ENCODE measurements at regions not wholly inside any gene's neighbourhood (a gene's known extent, or its start where the extent isn't known, plus 50 kb on each side); places are given as distances from the start of the nearest gene placed in this dataset.
A peak's percentile ranks its signal among the peaks of the same experiment; 100 is the strongest.

DNA sequence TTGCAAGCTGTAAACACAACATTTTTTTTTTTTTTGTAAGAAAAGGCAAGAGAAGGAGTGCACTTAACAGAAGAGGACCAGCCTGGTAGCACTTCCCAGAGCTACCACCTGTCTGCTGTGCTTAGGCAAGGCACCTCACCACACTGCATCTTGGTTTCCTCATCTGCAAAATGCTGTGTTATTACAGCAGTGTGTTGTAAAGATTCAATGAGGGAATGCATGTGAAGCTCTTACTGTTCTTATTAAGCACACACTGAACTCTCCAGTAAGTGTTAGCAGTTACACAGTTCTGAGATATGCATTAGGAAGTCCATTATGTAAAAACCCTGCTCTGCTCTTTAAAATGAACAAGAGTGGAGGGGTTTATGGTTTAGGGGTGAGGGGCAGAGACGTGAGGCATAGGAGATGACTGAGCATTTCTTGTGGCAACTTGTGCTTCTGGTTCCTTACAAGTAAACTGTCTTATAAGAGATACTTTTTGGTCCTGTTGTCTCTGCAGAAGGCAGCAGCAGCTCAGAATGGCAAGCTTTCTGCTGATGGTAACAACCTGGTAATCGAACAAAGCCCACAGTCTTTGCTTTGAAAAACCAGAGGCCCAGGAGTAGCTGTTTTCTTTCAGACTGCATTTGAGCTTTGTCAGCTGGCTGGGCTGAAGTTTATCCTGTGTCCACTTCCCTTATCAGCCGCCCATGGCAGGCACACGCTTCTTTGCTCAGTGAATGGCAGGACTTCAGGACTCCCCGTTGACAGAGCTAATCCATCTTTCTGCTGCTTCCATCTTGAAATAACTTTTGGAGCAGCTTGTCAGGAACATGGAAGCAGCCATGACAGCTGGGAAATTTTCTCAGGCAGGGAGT is 98.8 kb upstream of the BMPER start:
- CTCF ChIA-PET = interaction anchor here (0.7 to 2.2 kb wide), 14 partner anchors 8 to 126 kb away, joined by 3 to 11 read pairs (median 6); partner anchors contain the start of gene BMPER
- TF ChIP-seq CTCF (IDR thresholded peaks at IDR 0.05; ENCODE audit: insufficient read depth, low read length, missing control alignments) = no peak

GRCh38 chr7:33807155-33807530 is 98.2 kb upstream of the BMPER start:
- H3K4me3 ChIP-seq (ENCODE audit: low read depth, low read length) = no peak overlapping the region
- CTCF ChIA-PET = interaction anchor here (1.0 to 2.2 kb wide), 14 partner anchors 8 to 172 kb away, joined by 3 to 11 read pairs (median 6); no protein-coding TSS in a partner anchor
- DNase-seq (ENCODE audit: low read depth, low spot score) = no peak
- no peak for TF ChIP-seq CTCF (IDR thresholded peaks at IDR 0.05; ENCODE audit: insufficient read depth, low read length, missing control alignments)
- POLR2A ChIA-PET = no interaction called here

More for the DNA sequence above, 98.8 kb upstream of the BMPER start:
- POLR2A ChIA-PET = no interaction called here
- DNase-seq (ENCODE audit: low read depth, low spot score) = no peak
- H3K4me3 ChIP-seq (ENCODE audit: low read depth, low read length) = no peak overlapping the region

DNA sequence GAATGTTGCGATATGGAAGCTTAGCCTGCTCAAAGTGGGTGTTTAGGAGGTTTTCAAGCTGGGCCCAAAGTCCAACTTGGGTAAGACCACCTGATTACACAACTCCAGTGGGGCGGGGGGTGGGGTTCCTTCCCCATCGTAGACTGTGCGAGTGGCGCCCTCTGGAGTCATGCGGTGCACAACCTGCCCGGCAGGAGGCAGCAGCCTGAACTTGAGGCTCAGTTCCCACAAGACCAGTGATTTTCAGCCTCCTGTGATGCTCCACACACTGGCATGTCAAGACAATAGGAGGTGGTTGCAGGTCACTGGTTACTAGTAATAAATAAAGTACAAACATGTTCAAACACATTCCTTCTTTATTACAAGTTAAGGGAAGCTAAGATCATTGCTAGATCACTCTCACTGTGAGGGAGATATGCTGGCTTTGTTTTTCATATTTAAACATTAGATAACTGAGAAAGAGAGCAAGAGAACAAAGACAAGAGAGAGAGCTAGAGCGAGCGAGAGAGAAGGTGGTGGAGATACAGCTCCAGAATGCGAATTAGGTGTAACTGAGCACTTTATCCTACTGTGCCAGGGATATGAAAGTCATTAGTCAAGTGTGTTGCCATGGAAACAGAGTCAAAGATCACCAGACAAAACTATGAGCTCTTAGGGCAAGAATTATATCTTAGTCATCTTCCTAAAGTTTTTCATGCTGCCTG is 97.4 kb upstream of the BMPER start:
- DNase-seq (ENCODE audit: low read depth, low spot score) = peak; percentile 62
- H3K4me3 ChIP-seq (ENCODE audit: low read depth, low read length) = no peak overlapping the region
- peak; percentile 62 for TF ChIP-seq CTCF (IDR thresholded peaks at IDR 0.05; ENCODE audit: insufficient read depth, low read length, missing control alignments)
- CTCF ChIA-PET = interaction anchor here (0.6 to 2.2 kb wide), 17 partner anchors 9 to 355 kb away, joined by 3 to 11 read pairs (median 5); no protein-coding TSS in a partner anchor
- POLR2A ChIA-PET = interaction anchor here (0.8 kb wide), 1 partner anchor 97 kb away, joined by 3 read pairs; no protein-coding TSS in a partner anchor

DNA sequence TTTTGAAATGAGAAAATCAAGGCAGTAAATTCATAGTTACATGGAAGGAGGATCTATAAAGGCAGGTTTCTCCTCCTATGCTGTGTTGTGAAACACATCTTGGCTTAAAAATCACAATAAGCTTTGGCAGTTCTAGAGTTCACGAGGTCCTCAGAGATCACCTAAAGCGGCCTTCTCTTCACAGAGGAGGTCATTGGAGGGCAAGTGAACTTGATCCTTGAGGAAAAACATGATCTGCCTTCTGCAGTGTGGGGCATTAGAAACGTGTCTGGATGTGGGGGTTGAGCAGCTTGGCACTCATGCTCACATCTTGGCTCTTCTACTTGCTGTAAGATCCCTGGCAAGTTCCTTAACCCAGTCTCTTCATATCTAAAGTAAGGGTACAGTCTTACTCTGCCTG is 96.1 kb upstream of the BMPER start:
- no peak for TF ChIP-seq CTCF (IDR thresholded peaks at IDR 0.05; ENCODE audit: insufficient read depth, low read length, missing control alignments)
- POLR2A ChIA-PET = no interaction called here
- CTCF ChIA-PET = interaction anchor here (1.2 to 1.9 kb wide), 2 partner anchors 86 to 124 kb away, joined by 4 to 10 read pairs; no protein-coding TSS in a partner anchor
- H3K4me3 ChIP-seq (ENCODE audit: low read depth, low read length) = no peak overlapping the region
- DNase-seq (ENCODE audit: low read depth, low spot score) = no peak

- TF ChIP-seq CTCF (IDR thresholded peaks at IDR 0.05; ENCODE audit: insufficient read depth, low read length, missing control alignments) = no peak
- CTCF ChIA-PET = interaction anchor here (1.2 kb wide), 1 partner anchor 11 kb away, joined by 4 read pairs; no protein-coding TSS in a partner anchor
- no peak overlapping the region for H3K4me3 ChIP-seq (ENCODE audit: low read depth, low read length)
- DNase-seq (ENCODE audit: low read depth, low spot score) = no peak
- POLR2A ChIA-PET = no interaction called here
These were observed 95.0 kb upstream of the BMPER start for GRCh38 chr7:33810356-33810755.

- H3K4me3 ChIP-seq (ENCODE audit: low read depth, low read length) = no peak overlapping the region
- DNase-seq (ENCODE audit: low read depth, low spot score) = no peak
- CTCF ChIA-PET = no interaction called here
- POLR2A ChIA-PET = no interaction called here
- no peak for TF ChIP-seq CTCF (IDR thresholded peaks at IDR 0.05; ENCODE audit: insufficient read depth, low read length, missing control alignments)
These were observed 92.0 kb upstream of the BMPER start for GRCh38 chr7:33813331-33813730.

Measured in AG04449 (cell line).